Progenitor cell of endocrine pancreas (in vitro differentiated cells): ENCODE measurements at regions not wholly inside any gene's neighbourhood (a gene's known extent, or its start where the extent isn't known, plus 50 kb on each side); places are given as distances from the start of the nearest gene placed in this dataset.

Experiments
- DNase-seq: peaks from one replicate; pipeline ENCODE4 v3.0.0; 2021; ENCODE audit warnings: low spot score; ENCODE audit not compliant: unreplicated experiment
- H3K27ac Mint-ChIP-seq: 2 replicates; pipeline ENCODE4 v1.8.0; 2021; ENCODE audit warnings: mild to moderate bottlenecking, moderate library complexity, mixed read lengths
- H3K27me3 Mint-ChIP-seq: 2 replicates; pipeline ENCODE4 v1.8.0; 2021; ENCODE audit warnings: mixed read lengths
- H3K36me3 Mint-ChIP-seq: 2 replicates; pipeline ENCODE4 v1.8.0; 2022; ENCODE audit warnings: mixed read lengths; ENCODE audit not compliant: insufficient read depth
- H3K4me1 Mint-ChIP-seq: 2 replicates; pipeline ENCODE4 v1.8.0; 2021; ENCODE audit warnings: low read depth, mixed read lengths
- H3K4me3 Mint-ChIP-seq: 2 replicates; pipeline ENCODE4 v1.8.0; 2021; ENCODE audit warnings: low read depth, mild to moderate bottlenecking, moderate library complexity, mixed read lengths
- H3K9me3 Mint-ChIP-seq: 2 replicates; pipeline ENCODE4 v1.8.0; 2021; ENCODE audit warnings: low read depth, mixed read lengths
- TF ChIP-seq, protein P1 (sequence below): fragments of 200-600 bp; sonication (generic); IDR thresholded peaks from one replicate; pipeline ENCODE4 v1.5.0; 2021; ENCODE audit warnings: antibody characterized with exemption, mild to moderate bottlenecking; ENCODE audit not compliant: unreplicated experiment

DNA sequence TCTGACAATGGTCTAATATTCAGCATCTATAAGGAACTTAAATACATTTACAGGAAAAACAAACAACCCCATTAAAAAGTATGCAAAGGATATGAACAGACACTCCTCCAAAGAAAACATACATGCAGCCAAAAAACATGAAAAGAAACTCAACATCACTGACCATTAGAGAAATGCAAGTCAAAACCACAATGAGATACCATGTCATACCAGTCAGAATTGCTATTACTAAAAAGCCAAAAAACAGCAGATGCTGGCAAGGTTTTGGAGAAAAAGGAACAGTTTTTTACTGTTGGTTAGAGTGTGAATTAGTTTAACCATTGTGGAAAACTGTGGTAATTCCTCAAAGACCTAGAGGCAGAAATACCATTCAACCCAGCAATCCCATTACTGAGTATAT lies 339.0 kb upstream of the ADGRB3 start:
- Mint-ChIP-seq H3K4me3 (no peak overlapping the region), H3K4me1 (no peaks in the 10 kb centered on the region), H3K36me3 (no peaks in the 10 kb centered on the region), H3K27ac (no peak overlapping the region), H3K9me3 (peaks cover 12% of the 10 kb centered on the region), H3K27me3 (no peaks in the 10 kb centered on the region)
- no peak for DNase-seq
- TF ChIP-seq, protein P1, sequence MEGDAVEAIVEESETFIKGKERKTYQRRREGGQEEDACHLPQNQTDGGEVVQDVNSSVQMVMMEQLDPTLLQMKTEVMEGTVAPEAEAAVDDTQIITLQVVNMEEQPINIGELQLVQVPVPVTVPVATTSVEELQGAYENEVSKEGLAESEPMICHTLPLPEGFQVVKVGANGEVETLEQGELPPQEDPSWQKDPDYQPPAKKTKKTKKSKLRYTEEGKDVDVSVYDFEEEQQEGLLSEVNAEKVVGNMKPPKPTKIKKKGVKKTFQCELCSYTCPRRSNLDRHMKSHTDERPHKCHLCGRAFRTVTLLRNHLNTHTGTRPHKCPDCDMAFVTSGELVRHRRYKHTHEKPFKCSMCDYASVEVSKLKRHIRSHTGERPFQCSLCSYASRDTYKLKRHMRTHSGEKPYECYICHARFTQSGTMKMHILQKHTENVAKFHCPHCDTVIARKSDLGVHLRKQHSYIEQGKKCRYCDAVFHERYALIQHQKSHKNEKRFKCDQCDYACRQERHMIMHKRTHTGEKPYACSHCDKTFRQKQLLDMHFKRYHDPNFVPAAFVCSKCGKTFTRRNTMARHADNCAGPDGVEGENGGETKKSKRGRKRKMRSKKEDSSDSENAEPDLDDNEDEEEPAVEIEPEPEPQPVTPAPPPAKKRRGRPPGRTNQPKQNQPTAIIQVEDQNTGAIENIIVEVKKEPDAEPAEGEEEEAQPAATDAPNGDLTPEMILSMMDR, result no peak

DNA sequence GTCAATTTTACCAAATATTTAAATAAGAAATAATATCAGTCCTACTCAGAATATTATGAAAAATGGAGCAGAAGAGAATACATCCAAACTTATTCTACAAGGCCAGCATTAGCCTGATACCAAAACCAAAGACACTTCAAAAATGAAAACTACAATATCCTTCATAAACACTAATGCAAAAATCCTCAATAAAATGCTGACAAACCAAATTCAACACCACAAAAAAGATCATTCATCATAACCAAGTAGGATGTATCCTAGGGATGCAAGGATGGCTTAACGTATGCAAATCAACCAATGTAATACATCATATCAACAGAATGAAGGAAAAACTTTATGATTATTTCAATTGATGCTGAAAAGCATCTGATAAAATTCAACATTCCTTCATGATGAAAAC lies 352.4 kb upstream of the ADGRB3 start:
- Mint-ChIP-seq H3K27ac (no peak overlapping the region), H3K36me3 (peaks cover 2% of the 10 kb centered on the region), H3K9me3 (peaks cover 15% of the 10 kb centered on the region), H3K4me1 (no peaks in the 10 kb centered on the region), H3K4me3 (no peak overlapping the region), H3K27me3 (no peaks in the 10 kb centered on the region)
- no peak for DNase-seq
- TF ChIP-seq, protein P1, result no peak

DNA sequence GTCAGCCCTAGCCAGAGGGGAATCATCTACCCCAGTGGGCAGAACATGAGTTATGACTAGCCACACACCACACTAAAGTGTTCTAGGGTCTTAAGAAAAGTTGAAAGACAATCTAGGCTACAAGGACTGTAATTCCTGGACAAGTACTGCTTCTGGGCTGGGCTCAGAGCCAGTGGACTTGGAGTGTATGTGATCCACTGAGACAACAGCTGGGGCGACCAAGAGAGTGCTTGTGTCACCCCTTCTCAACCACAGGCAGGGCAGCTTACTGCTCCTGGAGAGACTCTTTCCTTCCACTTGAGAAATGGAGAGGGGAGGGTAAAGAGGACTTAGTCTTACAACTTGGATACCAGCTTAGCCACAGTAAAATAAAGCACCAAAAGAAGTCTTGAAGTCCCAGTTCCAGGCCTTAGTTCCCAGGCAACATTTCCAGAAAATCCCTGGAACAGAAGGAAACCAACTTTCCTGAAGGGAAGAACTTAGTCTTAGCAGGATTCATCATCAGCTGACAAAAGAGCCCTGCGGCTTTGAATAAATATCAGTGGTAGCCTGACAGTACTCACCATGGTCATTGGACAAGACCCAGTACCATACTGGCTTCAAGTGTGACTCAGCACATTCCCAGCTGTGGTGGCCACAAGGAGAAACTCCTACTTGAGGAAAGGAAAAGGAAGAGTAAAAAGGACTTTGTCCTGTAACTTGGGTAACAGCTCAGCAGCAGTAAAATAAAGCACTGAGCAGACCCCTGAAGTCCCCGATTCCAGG lies 355.1 kb upstream of the ADGRB3 start:
- no peak overlapping the region for H3K4me3 Mint-ChIP-seq
- no peak for DNase-seq
- peaks cover 2% of the 10 kb centered on the region for H3K36me3 Mint-ChIP-seq
- peaks cover 6% of the 10 kb centered on the region for H3K9me3 Mint-ChIP-seq
- no peaks in the 10 kb centered on the region for H3K27me3 Mint-ChIP-seq
- TF ChIP-seq, protein P1, result no peak
- no peak overlapping the region for H3K27ac Mint-ChIP-seq
- no peaks in the 10 kb centered on the region for H3K4me1 Mint-ChIP-seq

DNA sequence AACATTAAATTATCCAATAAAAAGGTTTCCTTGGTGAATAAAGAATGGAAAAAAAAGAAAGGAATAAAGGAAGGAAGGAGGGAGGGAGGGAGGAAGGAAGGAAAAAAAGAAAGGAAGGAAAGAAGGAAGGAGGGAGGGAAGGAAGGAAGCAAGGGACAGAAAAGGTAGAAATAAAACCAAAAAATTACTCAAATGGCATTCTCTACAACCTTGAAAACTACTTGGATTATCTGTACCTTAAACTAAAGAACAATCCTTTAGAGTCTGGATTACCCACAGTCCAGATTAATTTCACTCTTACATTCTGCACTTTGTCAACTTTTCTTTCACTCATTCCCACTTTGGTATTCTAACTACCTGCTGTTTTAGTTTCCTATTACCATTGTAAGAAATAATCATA lies 361.8 kb upstream of the ADGRB3 start:
- H3K9me3 Mint-ChIP-seq, result no peaks in the 10 kb centered on the region
- no peaks in the 10 kb centered on the region for H3K27me3 Mint-ChIP-seq
- H3K27ac Mint-ChIP-seq, result no peak overlapping the region
- no peak for DNase-seq
- TF ChIP-seq, protein P1, result no peak
- no peaks in the 10 kb centered on the region for H3K4me1 Mint-ChIP-seq
- no peak overlapping the region for H3K4me3 Mint-ChIP-seq
- no peaks in the 10 kb centered on the region for H3K36me3 Mint-ChIP-seq

DNA sequence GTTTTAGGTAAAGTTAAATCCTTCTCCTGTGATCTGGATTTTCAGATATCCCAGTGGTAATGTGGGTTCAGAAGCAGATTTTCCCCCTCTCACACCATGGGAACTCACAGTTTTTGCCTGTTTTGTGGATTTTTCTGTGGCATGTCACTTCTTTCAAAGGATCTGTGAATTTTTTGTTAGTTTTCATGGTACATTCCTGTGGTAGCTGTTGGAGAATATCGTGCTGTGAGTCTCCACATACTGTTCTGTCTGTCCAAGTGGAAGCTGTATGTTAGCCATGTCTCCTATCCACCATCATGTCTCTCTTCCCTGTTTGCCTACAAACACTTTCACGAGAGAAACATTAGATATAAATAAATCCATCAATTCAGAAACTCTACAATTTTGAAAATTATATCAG lies 378.7 kb upstream of the ADGRB3 start:
- no peaks in the 10 kb centered on the region for H3K27me3 Mint-ChIP-seq
- no peak overlapping the region for H3K27ac Mint-ChIP-seq
- peaks cover 19% of the 10 kb centered on the region for H3K9me3 Mint-ChIP-seq
- no peak overlapping the region for H3K4me3 Mint-ChIP-seq
- DNase-seq, result no peak
- TF ChIP-seq, protein P1, result no peak
- no peaks in the 10 kb centered on the region for H3K36me3 Mint-ChIP-seq
- no peaks in the 10 kb centered on the region for H3K4me1 Mint-ChIP-seq
